ENCODE measurements at regions not wholly inside any gene's neighbourhood (a gene's known extent, or its start where the extent isn't known, plus 50 kb on each side); places are given as distances from the start of the nearest gene placed in this dataset.

GRCh38 chr18:53586923-53587322, 637.5 kb downstream of the MBD2 start:
- Histone ChIP-seq H3K9me3 (ENCODE audit: control insufficient read depth, insufficient read depth, low read length) (peaks cover 2% of the 10 kb centered on the region; the same call in 1 of the 2 replicates), H3K27ac (ENCODE audit: insufficient read depth, low read length) (no peak overlapping the region), H3K9me1 (ENCODE audit: insufficient read depth, low read length) (no peaks in the 10 kb centered on the region), H3K79me1 (ENCODE audit: low read depth in 1 of 2, low read length in 2 of 2) (no peaks in the 10 kb centered on the region), H3K4me3 (ENCODE audit: insufficient read depth, low read depth, low read length) (no peak overlapping the region), H2BK15ac (ENCODE audit: low read depth, low read length) (no peak overlapping the region), H2AK5ac (ENCODE audit: low read depth, low read length) (no peak overlapping the region), H3K9ac (ENCODE audit: low read depth, low read length) (no peak overlapping the region), H4K20me1 (ENCODE audit: insufficient read depth, low read length) (no peaks in the 10 kb centered on the region), H2BK20ac (ENCODE audit: low read depth, low read length) (no peak overlapping the region), H3K18ac (ENCODE audit: low read depth, low read length) (no peak overlapping the region), H3K23ac (ENCODE audit: low read depth, low read length) (no peak overlapping the region), H2BK120ac (ENCODE audit: low read depth, low read length) (no peak overlapping the region), H3K14ac (replicated peaks; ENCODE audit: low read depth, low read length) (no peak overlapping the region), H2BK5ac (ENCODE audit: low read depth, low read length, poor library complexity, severe bottlenecking) (no peak overlapping the region), H4K91ac (ENCODE audit: insufficient read depth, low read depth, low read length) (no peak overlapping the region), H4K8ac (ENCODE audit: low read depth in 2 of 2, low read length in 2 of 2) (no peak overlapping the region), H2AK9ac (replicated peaks; ENCODE audit: low read depth, low read length, poor library complexity) (no peak overlapping the region), H3K4ac (ENCODE audit: low read depth, low read length) (no peak overlapping the region), H4K5ac (ENCODE audit: low read depth, low read length) (no peak overlapping the region), H3K4me2 (ENCODE audit: low read depth, low read length) (no peak overlapping the region), H2AFZ (replicated peaks; ENCODE audit: low read length, poor library complexity) (no peak overlapping the region), H3K27me3 (ENCODE audit: control insufficient read depth, insufficient read depth, low read length) (no peaks in the 10 kb centered on the region), H3K56ac (ENCODE audit: extremely low read depth, insufficient read depth, low read length) (no peak overlapping the region), H3K36me3 (ENCODE audit: control insufficient read depth, insufficient read depth, low read length) (no peaks in the 10 kb centered on the region), H3K4me1 (ENCODE audit: control insufficient read depth, insufficient read depth, low read length) (no peaks in the 10 kb centered on the region)
- DNase-seq, result no peak
- 0% methylated on average over 1 of the region's 4 CpGs; no CpG with 5 or more reads in 1 of the 2 experiments for WGBS, 2 experiments (ENCODE audit: extremely low coverage in 2 of 2, insufficient read length in 1 of 2)
- BruUV-seq (replicated peaks), result no TSS peak
- TF ChIP-seq MXI1 (IDR thresholded peaks at IDR 0.05; ENCODE audit: borderline replicate concordance, low read depth, low read length) (no peak), SMC3 (IDR thresholded peaks at IDR 0.05; ENCODE audit: low read depth, low read length) (no peak), RAD21 (IDR thresholded peaks at IDR 0.05; ENCODE audit: low read length) (no peak), NFE2L2 (IDR thresholded peaks at IDR 0.05; ENCODE audit: low read depth, low read length) (no peak), CHD1 (IDR thresholded peaks at IDR 0.05; ENCODE audit: low read depth, low read length) (no peak), MAZ (IDR thresholded peaks at IDR 0.05; ENCODE audit: borderline replicate concordance, low read depth, low read length) (no peak), BHLHE40 (IDR thresholded peaks at IDR 0.05; ENCODE audit: low read depth, low read length) (no peak), MAFK (IDR thresholded peaks at IDR 0.05; ENCODE audit: low read depth, low read length) (no peak), USF2 (IDR thresholded peaks at IDR 0.05; ENCODE audit: low read depth, low read length) (no peak), RFX5 (IDR thresholded peaks at IDR 0.05; ENCODE audit: low read depth, low read length) (no peak), RCOR1 (IDR thresholded peaks at IDR 0.05; ENCODE audit: insufficient replicate concordance, low read length) (no peak), POLR2A (IDR thresholded peaks at IDR 0.05; ENCODE audit: low read depth, low read length) (no peak), CEBPB (IDR thresholded peaks at IDR 0.05; ENCODE audit: low read depth, low read length) (no peak), FOS (IDR thresholded peaks at IDR 0.05; ENCODE audit: low read depth, low read length) (no peak)
- TF ChIP-seq, protein P1, sequence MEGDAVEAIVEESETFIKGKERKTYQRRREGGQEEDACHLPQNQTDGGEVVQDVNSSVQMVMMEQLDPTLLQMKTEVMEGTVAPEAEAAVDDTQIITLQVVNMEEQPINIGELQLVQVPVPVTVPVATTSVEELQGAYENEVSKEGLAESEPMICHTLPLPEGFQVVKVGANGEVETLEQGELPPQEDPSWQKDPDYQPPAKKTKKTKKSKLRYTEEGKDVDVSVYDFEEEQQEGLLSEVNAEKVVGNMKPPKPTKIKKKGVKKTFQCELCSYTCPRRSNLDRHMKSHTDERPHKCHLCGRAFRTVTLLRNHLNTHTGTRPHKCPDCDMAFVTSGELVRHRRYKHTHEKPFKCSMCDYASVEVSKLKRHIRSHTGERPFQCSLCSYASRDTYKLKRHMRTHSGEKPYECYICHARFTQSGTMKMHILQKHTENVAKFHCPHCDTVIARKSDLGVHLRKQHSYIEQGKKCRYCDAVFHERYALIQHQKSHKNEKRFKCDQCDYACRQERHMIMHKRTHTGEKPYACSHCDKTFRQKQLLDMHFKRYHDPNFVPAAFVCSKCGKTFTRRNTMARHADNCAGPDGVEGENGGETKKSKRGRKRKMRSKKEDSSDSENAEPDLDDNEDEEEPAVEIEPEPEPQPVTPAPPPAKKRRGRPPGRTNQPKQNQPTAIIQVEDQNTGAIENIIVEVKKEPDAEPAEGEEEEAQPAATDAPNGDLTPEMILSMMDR (conservative IDR thresholded peaks at IDR 0.05; ENCODE audit: low read depth, low read length), result no peak
- TF ChIP-seq, protein P2, sequence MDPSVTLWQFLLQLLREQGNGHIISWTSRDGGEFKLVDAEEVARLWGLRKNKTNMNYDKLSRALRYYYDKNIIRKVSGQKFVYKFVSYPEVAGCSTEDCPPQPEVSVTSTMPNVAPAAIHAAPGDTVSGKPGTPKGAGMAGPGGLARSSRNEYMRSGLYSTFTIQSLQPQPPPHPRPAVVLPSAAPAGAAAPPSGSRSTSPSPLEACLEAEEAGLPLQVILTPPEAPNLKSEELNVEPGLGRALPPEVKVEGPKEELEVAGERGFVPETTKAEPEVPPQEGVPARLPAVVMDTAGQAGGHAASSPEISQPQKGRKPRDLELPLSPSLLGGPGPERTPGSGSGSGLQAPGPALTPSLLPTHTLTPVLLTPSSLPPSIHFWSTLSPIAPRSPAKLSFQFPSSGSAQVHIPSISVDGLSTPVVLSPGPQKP (IDR thresholded peaks at IDR 0.05; ENCODE audit: borderline replicate concordance, low read depth, low read length), result no peak
- POLR2A ChIA-PET (ENCODE audit: unreplicated experiment), result no interaction called here
- ATAC-seq (ENCODE audit: low read depth), result no peak
- intact Hi-C loops (cut with micrococcal nuclease), result no loop called here
- in situ Hi-C loops (cut with MboI; ENCODE audit: low sequenced_read_pairs), result loop anchor here (25.0 kb wide), 1 partner anchor 100 kb away; no protein-coding TSS in a partner anchor
- dilution Hi-C loops (cut with HindIII; ENCODE audit: low sequenced_read_pairs, unreplicated experiment), result no loop called here
- CTCF ChIA-PET, result no interaction called here

All from IMR-90 (cell line).